Stomach (tissue), 4 donors: ENCODE measurements at regions not wholly inside any gene's neighbourhood (a gene's known extent, or its start where the extent isn't known, plus 50 kb on each side); places are given as distances from the start of the nearest gene placed in this dataset.

Experiments used
- EP300 ChIP-seq: sonication (generic); formaldehyde crosslinking; IDR thresholded peaks from one replicate; pipeline ENCODE4 v1.6.1; 2017; ENCODE audit warnings: antibody characterized with exemption
- POLR2A ChIP-seq, 4 donors: fragments of 450-650 bp; IDR thresholded peaks; one replicate each; pipeline ENCODE4 v1.6.1; 2016; ENCODE audit warnings: antibody characterized with exemption in 4 of 4, control low read depth in 2 of 4, mild to moderate bottlenecking in 1 of 4, moderate library complexity in 1 of 4
- POLR2AphosphoS5 ChIP-seq, 3 donors: sonication (generic); formaldehyde crosslinking; IDR thresholded peaks; one replicate each; pipeline ENCODE4 v1.6.1; 2016; ENCODE audit warnings: antibody characterized with exemption in 3 of 3
- TF ChIP-seq, protein P1 (sequence below), 7 experiments: fragments of 450-650 bp in 4 of 7; fragments of 200-600 bp in 3 of 7; sonication (generic) in 3 of 7; IDR thresholded peaks; one replicate each; pipeline ENCODE4 v1.5.1; 2016 to 2019; ENCODE audit warnings: antibody characterized with exemption in 7 of 7, control low read depth in 2 of 7, mild to moderate bottlenecking in 1 of 7

DNA sequence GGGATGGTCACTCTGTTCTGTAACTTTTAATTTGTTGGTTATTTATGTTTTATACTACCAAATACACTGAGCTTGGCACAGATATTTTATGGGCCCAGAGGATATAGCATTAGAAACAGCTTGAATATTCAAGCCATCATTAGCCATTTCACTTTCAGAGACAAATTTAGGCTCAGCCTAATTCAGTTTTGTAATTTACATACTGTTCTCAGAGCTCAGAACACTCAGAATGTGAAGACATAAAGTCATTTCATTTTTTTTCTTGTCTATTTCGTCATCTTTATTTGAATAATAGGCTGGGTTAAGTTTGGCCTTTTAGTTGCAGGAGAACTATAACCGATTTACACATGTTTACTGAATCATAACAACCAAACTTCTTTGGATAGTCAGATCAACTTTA lies 361.7 kb downstream of the SNAPC1 start:
- TF ChIP-seq, protein P1, sequence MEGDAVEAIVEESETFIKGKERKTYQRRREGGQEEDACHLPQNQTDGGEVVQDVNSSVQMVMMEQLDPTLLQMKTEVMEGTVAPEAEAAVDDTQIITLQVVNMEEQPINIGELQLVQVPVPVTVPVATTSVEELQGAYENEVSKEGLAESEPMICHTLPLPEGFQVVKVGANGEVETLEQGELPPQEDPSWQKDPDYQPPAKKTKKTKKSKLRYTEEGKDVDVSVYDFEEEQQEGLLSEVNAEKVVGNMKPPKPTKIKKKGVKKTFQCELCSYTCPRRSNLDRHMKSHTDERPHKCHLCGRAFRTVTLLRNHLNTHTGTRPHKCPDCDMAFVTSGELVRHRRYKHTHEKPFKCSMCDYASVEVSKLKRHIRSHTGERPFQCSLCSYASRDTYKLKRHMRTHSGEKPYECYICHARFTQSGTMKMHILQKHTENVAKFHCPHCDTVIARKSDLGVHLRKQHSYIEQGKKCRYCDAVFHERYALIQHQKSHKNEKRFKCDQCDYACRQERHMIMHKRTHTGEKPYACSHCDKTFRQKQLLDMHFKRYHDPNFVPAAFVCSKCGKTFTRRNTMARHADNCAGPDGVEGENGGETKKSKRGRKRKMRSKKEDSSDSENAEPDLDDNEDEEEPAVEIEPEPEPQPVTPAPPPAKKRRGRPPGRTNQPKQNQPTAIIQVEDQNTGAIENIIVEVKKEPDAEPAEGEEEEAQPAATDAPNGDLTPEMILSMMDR (IDR thresholded peaks at IDR 0.05): no peak
- TF ChIP-seq POLR2A (IDR thresholded peaks at IDR 0.05) (no peak), POLR2AphosphoS5 (IDR thresholded peaks at IDR 0.05) (no peak), EP300 (no peak)
